ENCODE measurements at regions not wholly inside any gene's neighbourhood (a gene's known extent, or its start where the extent isn't known, plus 50 kb on each side); places are given as distances from the start of the nearest gene placed in this dataset.

DNA sequence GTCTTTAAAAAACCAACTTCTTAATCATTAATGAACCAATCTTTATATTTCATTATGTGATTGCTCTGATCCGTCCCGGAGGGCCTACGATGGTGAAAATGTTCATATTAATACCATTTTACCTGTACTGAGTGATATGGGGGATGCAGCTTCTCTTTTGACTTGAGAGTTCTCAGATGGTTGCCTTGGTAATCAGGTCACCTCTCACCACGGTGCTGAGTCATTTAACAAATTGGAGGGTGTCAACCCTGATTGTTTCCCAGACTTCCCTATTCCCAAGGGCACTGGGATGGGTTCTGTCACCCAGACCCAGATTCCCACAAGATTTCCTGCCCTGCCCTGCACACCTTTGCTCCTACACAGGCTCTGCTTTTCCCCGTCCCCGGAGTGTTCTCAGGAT is 128.5 kb upstream of the TMTC4 start:
- no peak for ATAC-seq
- no peak for TF ChIP-seq POLR2AphosphoS5 (IDR thresholded peaks at IDR 0.05; ENCODE audit: low read depth)
- TF ChIP-seq EZH2phosphoT487 (IDR thresholded peaks at IDR 0.05; ENCODE audit: unreplicated experiment) = no peak
- TF ChIP-seq, protein P1, sequence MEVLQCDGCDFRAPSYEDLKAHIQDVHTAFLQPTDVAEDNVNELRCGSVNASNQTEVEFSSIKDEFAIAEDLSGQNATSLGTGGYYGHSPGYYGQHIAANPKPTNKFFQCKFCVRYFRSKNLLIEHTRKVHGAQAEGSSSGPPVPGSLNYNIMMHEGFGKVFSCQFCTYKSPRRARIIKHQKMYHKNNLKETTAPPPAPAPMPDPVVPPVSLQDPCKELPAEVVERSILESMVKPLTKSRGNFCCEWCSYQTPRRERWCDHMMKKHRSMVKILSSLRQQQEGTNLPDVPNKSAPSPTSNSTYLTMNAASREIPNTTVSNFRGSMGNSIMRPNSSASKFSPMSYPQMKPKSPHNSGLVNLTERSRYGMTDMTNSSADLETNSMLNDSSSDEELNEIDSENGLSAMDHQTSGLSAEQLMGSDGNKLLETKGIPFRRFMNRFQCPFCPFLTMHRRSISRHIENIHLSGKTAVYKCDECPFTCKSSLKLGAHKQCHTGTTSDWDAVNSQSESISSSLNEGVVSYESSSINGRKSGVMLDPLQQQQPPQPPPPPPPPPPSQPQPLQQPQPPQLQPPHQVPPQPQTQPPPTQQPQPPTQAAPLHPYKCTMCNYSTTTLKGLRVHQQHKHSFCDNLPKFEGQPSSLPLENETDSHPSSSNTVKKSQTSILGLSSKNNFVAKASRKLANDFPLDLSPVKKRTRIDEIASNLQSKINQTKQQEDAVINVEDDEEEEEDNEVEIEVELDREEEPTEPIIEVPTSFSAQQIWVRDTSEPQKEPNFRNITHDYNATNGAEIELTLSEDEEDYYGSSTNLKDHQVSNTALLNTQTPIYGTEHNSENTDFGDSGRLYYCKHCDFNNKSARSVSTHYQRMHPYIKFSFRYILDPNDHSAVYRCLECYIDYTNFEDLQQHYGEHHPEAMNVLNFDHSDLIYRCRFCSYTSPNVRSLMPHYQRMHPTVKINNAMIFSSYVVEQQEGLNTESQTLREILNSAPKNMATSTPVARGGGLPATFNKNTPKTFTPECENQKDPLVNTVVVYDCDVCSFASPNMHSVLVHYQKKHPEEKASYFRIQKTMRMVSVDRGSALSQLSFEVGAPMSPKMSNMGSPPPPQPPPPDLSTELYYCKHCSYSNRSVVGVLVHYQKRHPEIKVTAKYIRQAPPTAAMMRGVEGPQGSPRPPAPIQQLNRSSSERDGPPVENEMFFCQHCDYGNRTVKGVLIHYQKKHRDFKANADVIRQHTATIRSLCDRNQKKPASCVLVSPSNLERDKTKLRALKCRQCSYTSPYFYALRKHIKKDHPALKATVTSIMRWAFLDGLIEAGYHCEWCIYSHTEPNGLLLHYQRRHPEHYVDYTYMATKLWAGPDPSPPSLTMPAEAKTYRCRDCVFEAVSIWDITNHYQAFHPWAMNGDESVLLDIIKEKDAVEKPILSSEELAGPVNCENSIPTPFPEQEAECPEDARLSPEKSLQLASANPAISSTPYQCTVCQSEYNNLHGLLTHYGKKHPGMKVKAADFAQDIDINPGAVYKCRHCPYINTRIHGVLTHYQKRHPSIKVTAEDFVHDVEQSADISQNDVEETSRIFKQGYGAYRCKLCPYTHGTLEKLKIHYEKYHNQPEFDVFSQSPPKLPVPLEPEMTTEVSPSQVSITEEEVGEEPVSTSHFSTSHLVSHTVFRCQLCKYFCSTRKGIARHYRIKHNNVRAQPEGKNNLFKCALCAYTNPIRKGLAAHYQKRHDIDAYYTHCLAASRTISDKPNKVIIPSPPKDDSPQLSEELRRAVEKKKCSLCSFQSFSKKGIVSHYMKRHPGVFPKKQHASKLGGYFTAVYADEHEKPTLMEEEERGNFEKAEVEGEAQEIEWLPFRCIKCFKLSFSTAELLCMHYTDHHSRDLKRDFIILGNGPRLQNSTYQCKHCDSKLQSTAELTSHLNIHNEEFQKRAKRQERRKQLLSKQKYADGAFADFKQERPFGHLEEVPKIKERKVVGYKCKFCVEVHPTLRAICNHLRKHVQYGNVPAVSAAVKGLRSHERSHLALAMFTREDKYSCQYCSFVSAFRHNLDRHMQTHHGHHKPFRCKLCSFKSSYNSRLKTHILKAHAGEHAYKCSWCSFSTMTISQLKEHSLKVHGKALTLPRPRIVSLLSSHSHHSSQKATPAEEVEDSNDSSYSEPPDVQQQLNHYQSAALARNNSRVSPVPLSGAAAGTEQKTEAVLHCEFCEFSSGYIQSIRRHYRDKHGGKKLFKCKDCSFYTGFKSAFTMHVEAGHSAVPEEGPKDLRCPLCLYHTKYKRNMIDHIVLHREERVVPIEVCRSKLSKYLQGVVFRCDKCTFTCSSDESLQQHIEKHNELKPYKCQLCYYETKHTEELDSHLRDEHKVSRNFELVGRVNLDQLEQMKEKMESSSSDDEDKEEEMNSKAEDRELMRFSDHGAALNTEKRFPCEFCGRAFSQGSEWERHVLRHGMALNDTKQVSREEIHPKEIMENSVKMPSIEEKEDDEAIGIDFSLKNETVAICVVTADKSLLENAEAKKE (CRISPR knock-in tag; IDR thresholded peaks at IDR 0.05) = no peak
- TF ChIP-seq NANOG (IDR thresholded peaks at IDR 0.05; ENCODE audit: borderline replicate concordance) = no peak
- TF ChIP-seq CREB1 (CRISPR knock-in tag; IDR thresholded peaks at IDR 0.05; ENCODE audit: low read depth) = no peak
- TF ChIP-seq, protein P2, sequence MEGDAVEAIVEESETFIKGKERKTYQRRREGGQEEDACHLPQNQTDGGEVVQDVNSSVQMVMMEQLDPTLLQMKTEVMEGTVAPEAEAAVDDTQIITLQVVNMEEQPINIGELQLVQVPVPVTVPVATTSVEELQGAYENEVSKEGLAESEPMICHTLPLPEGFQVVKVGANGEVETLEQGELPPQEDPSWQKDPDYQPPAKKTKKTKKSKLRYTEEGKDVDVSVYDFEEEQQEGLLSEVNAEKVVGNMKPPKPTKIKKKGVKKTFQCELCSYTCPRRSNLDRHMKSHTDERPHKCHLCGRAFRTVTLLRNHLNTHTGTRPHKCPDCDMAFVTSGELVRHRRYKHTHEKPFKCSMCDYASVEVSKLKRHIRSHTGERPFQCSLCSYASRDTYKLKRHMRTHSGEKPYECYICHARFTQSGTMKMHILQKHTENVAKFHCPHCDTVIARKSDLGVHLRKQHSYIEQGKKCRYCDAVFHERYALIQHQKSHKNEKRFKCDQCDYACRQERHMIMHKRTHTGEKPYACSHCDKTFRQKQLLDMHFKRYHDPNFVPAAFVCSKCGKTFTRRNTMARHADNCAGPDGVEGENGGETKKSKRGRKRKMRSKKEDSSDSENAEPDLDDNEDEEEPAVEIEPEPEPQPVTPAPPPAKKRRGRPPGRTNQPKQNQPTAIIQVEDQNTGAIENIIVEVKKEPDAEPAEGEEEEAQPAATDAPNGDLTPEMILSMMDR (conservative IDR thresholded peaks at IDR 0.05; ENCODE audit: low read depth in 2 of 2) = no peak
- TF ChIP-seq, protein P3, sequence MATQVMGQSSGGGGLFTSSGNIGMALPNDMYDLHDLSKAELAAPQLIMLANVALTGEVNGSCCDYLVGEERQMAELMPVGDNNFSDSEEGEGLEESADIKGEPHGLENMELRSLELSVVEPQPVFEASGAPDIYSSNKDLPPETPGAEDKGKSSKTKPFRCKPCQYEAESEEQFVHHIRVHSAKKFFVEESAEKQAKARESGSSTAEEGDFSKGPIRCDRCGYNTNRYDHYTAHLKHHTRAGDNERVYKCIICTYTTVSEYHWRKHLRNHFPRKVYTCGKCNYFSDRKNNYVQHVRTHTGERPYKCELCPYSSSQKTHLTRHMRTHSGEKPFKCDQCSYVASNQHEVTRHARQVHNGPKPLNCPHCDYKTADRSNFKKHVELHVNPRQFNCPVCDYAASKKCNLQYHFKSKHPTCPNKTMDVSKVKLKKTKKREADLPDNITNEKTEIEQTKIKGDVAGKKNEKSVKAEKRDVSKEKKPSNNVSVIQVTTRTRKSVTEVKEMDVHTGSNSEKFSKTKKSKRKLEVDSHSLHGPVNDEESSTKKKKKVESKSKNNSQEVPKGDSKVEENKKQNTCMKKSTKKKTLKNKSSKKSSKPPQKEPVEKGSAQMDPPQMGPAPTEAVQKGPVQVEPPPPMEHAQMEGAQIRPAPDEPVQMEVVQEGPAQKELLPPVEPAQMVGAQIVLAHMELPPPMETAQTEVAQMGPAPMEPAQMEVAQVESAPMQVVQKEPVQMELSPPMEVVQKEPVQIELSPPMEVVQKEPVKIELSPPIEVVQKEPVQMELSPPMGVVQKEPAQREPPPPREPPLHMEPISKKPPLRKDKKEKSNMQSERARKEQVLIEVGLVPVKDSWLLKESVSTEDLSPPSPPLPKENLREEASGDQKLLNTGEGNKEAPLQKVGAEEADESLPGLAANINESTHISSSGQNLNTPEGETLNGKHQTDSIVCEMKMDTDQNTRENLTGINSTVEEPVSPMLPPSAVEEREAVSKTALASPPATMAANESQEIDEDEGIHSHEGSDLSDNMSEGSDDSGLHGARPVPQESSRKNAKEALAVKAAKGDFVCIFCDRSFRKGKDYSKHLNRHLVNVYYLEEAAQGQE (IDR thresholded peaks at IDR 0.05; ENCODE audit: unreplicated experiment) = no peak
- no peak for TF ChIP-seq JUNB (IDR thresholded peaks at IDR 0.05; ENCODE audit: unreplicated experiment)
- no peak for TF ChIP-seq ZNF114 (CRISPR knock-in tag; IDR thresholded peaks at IDR 0.05)
- TF ChIP-seq STAT1 (IDR thresholded peaks at IDR 0.05; ENCODE audit: unreplicated experiment) = no peak
- no peak for TF ChIP-seq ZNF331 (CRISPR knock-in tag; IDR thresholded peaks at IDR 0.05; ENCODE audit: low read depth)
- TF ChIP-seq, protein P4, sequence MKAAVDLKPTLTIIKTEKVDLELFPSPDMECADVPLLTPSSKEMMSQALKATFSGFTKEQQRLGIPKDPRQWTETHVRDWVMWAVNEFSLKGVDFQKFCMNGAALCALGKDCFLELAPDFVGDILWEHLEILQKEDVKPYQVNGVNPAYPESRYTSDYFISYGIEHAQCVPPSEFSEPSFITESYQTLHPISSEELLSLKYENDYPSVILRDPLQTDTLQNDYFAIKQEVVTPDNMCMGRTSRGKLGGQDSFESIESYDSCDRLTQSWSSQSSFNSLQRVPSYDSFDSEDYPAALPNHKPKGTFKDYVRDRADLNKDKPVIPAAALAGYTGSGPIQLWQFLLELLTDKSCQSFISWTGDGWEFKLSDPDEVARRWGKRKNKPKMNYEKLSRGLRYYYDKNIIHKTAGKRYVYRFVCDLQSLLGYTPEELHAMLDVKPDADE (IDR thresholded peaks at IDR 0.05) = no peak
- TF ChIP-seq EZH2 (IDR thresholded peaks at IDR 0.05; ENCODE audit: low read depth, unreplicated experiment) = no peak
- H3K9me3 Mint-ChIP-seq = peaks cover 9% of the 10 kb centered on the region; the same call in 2 of the 3 replicates

More for the DNA sequence above, 128.5 kb upstream of the TMTC4 start:
- H3K79me2 ChIP-seq (replicated peaks; ENCODE audit: insufficient read depth) = no peaks in the 10 kb centered on the region
- no peak overlapping the region for H3K4me3 ChIP-seq
- Mint-ChIP-seq H3K4me1 (peaks cover 15% of the 10 kb centered on the region), H3K27ac (no peak overlapping the region), H3K36me3 (ENCODE audit: low read depth) (peaks cover 4% of the 10 kb centered on the region; the same call in 2 of the 3 replicates), H3K27me3 (ENCODE audit: insufficient read depth, low read depth, poor library complexity) (peaks cover 2% of the 10 kb centered on the region), H3K4me3 (no peak overlapping the region)
- H3F3A ChIP-seq (replicated peaks; ENCODE audit: low read depth) = no peaks in the 10 kb centered on the region
- no peaks in the 10 kb centered on the region for H3K27me3 ChIP-seq (ENCODE audit: insufficient read depth)
- 0 out of 2 replicates have a peak, but pooled peaks cover 5% of the 10 kb centered on the region for H3K9me2 ChIP-seq (ENCODE audit: insufficient read depth)
- DNase-seq (ENCODE audit: low spot score) = no peak
- H3K4me1 ChIP-seq (ENCODE audit: insufficient read depth) = no peaks in the 10 kb centered on the region; the same call in 1 of the 2 replicates
- no peaks in the 10 kb centered on the region for H3K36me3 ChIP-seq (ENCODE audit: insufficient read depth)
- no peak overlapping the region for H3K27ac ChIP-seq (ENCODE audit: low read depth)
- no peaks in the 10 kb centered on the region for H4K20me1 ChIP-seq (replicated peaks; ENCODE audit: insufficient read depth)
- no peak overlapping the region for H3K4me2 ChIP-seq
- no peak overlapping the region for H2AFZ ChIP-seq

All from GM23338 (cell line).